MG63 (cell line): ENCODE measurements at regions not wholly inside any gene's neighbourhood (a gene's known extent, or its start where the extent isn't known, plus 50 kb on each side); places are given as distances from the start of the nearest gene placed in this dataset.

Experiments used
- DNase-seq: peaks from one replicate; pipeline ENCODE4 v3.0.0-alpha.2; 2020
- H3K27me3 ChIP-seq: fragments of 250-450 bp; sonication (Bioruptor Pico); 2 replicates; pipeline ENCODE4 v1.5.1; 2020; ENCODE audit warnings: mild to moderate bottlenecking, moderate library complexity
- H3K36me3 ChIP-seq: fragments of 250-450 bp; sonication (Bioruptor Pico); 2 replicates; pipeline ENCODE4 v1.5.1; 2020; ENCODE audit warnings: mild to moderate bottlenecking, moderate library complexity
- H3K4me3 ChIP-seq: fragments of 250-450 bp; sonication (Bioruptor Pico); 2 replicates; pipeline ENCODE4 v1.5.1; 2020; ENCODE audit warnings: mild to moderate bottlenecking, moderate library complexity
- H3K9me3 ChIP-seq: fragments of 250-450 bp; sonication (Bioruptor Pico); 2 replicates; pipeline ENCODE4 v1.5.1; 2020; ENCODE audit warnings: mild to moderate bottlenecking, moderate library complexity

GRCh38 chr5:54676481-54677340 is 159.2 kb downstream of the SNX18 start:
- no peaks in the 10 kb centered on the region for H3K27me3 ChIP-seq
- H3K9me3 ChIP-seq: peaks cover 11% of the 10 kb centered on the region
- no peaks in the 10 kb centered on the region for H3K36me3 ChIP-seq
- H3K4me3 ChIP-seq: no peak overlapping the region
- peak; percentile 62 for DNase-seq

- DNase-seq: no peak
- H3K4me3 ChIP-seq: no peak overlapping the region
- H3K36me3 ChIP-seq: no peaks in the 10 kb centered on the region
- H3K9me3 ChIP-seq: peaks cover 12% of the 10 kb centered on the region
- no peaks in the 10 kb centered on the region for H3K27me3 ChIP-seq
These were observed 156.1 kb downstream of the SNX18 start for GRCh38 chr5:54673523-54674225.

- H3K9me3 ChIP-seq: peaks cover 18% of the 10 kb centered on the region
- H3K27me3 ChIP-seq: no peaks in the 10 kb centered on the region
- H3K4me3 ChIP-seq: no peak overlapping the region
- no peaks in the 10 kb centered on the region for H3K36me3 ChIP-seq
- no peak for DNase-seq
These were observed 155.3 kb downstream of the SNX18 start for GRCh38 chr5:54672871-54673270.

- no peak for DNase-seq
- Histone ChIP-seq H3K36me3 (no peaks in the 10 kb centered on the region), H3K4me3 (no peak overlapping the region), H3K27me3 (no peaks in the 10 kb centered on the region), H3K9me3 (peaks cover 20% of the 10 kb centered on the region)
These were observed 154.1 kb downstream of the SNX18 start for GRCh38 chr5:54671681-54672080.

GRCh38 chr5:54671111-54671531 is 153.6 kb downstream of the SNX18 start:
- H3K4me3 ChIP-seq: no peak overlapping the region
- no peaks in the 10 kb centered on the region for H3K27me3 ChIP-seq
- no peaks in the 10 kb centered on the region for H3K36me3 ChIP-seq
- H3K9me3 ChIP-seq: peaks cover 20% of the 10 kb centered on the region
- no peak for DNase-seq

GRCh38 chr5:54670281-54670680 is 152.7 kb downstream of the SNX18 start:
- DNase-seq: no peak
- H3K9me3 ChIP-seq: peaks cover 20% of the 10 kb centered on the region
- no peak overlapping the region for H3K4me3 ChIP-seq
- no peaks in the 10 kb centered on the region for H3K27me3 ChIP-seq
- no peaks in the 10 kb centered on the region for H3K36me3 ChIP-seq

GRCh38 chr5:54669845-54670244 is 152.3 kb downstream of the SNX18 start:
- Histone ChIP-seq H3K9me3 (peaks cover 20% of the 10 kb centered on the region), H3K36me3 (no peaks in the 10 kb centered on the region), H3K27me3 (no peaks in the 10 kb centered on the region), H3K4me3 (no peak overlapping the region)
- DNase-seq: no peak

- no peaks in the 10 kb centered on the region for H3K27me3 ChIP-seq
- H3K36me3 ChIP-seq: no peaks in the 10 kb centered on the region
- no peak overlapping the region for H3K4me3 ChIP-seq
- DNase-seq: no peak
- H3K9me3 ChIP-seq: peaks cover 20% of the 10 kb centered on the region
These were observed 151.7 kb downstream of the SNX18 start for GRCh38 chr5:54669285-54669684.

GRCh38 chr5:54668096-54668495 is 150.5 kb downstream of the SNX18 start:
- H3K9me3 ChIP-seq: peaks cover 20% of the 10 kb centered on the region
- no peak overlapping the region for H3K4me3 ChIP-seq
- no peaks in the 10 kb centered on the region for H3K27me3 ChIP-seq
- no peak for DNase-seq
- H3K36me3 ChIP-seq: no peaks in the 10 kb centered on the region

GRCh38 chr5:54667136-54667535 is 149.6 kb downstream of the SNX18 start:
- DNase-seq: no peak
- Histone ChIP-seq H3K27me3 (no peaks in the 10 kb centered on the region), H3K9me3 (peaks cover 13% of the 10 kb centered on the region), H3K36me3 (no peaks in the 10 kb centered on the region), H3K4me3 (no peak overlapping the region)

GRCh38 chr5:54663866-54664265 is 146.3 kb downstream of the SNX18 start:
- no peaks in the 10 kb centered on the region for H3K27me3 ChIP-seq
- peaks cover 8% of the 10 kb centered on the region for H3K9me3 ChIP-seq

GRCh38 chr5:54661111-54661510 is 143.6 kb downstream of the SNX18 start:
- no peak for DNase-seq
- Histone ChIP-seq H3K4me3 (no peak overlapping the region), H3K9me3 (no peaks in the 10 kb centered on the region; the same call in 1 of the 2 replicates), H3K27me3 (no peaks in the 10 kb centered on the region), H3K36me3 (no peaks in the 10 kb centered on the region)

More at GRCh38 chr5:54663866-54664265, 146.3 kb downstream of the SNX18 start:
- DNase-seq: peak; percentile 86
- H3K4me3 ChIP-seq: no peak overlapping the region
- no peaks in the 10 kb centered on the region for H3K36me3 ChIP-seq

- no peaks in the 10 kb centered on the region for H3K36me3 ChIP-seq
- H3K27me3 ChIP-seq: no peaks in the 10 kb centered on the region
- H3K4me3 ChIP-seq: no peak overlapping the region
- no peaks in the 10 kb centered on the region for H3K9me3 ChIP-seq
- peak; percentile 93 for DNase-seq
These were observed 142.2 kb downstream of the SNX18 start for GRCh38 chr5:54659700-54660131.

- Histone ChIP-seq H3K9me3 (no peaks in the 10 kb centered on the region), H3K36me3 (no peaks in the 10 kb centered on the region), H3K27me3 (no peaks in the 10 kb centered on the region), H3K4me3 (no peak overlapping the region)
- peak; percentile 93 for DNase-seq
These were observed 140.5 kb downstream of the SNX18 start for GRCh38 chr5:54658010-54658409.

- Histone ChIP-seq H3K4me3 (no peak overlapping the region), H3K9me3 (no peaks in the 10 kb centered on the region), H3K36me3 (no peaks in the 10 kb centered on the region), H3K27me3 (no peaks in the 10 kb centered on the region)
- DNase-seq: peak; percentile 78
These were observed 138.7 kb downstream of the SNX18 start for GRCh38 chr5:54656261-54656728.

GRCh38 chr5:54655761-54656160 is 138.2 kb downstream of the SNX18 start:
- Histone ChIP-seq H3K4me3 (no peak overlapping the region), H3K9me3 (no peaks in the 10 kb centered on the region), H3K27me3 (no peaks in the 10 kb centered on the region), H3K36me3 (no peaks in the 10 kb centered on the region)
- DNase-seq: no peak

GRCh38 chr5:54655266-54655665 is 137.7 kb downstream of the SNX18 start:
- DNase-seq: no peak
- Histone ChIP-seq H3K27me3 (no peaks in the 10 kb centered on the region), H3K36me3 (no peaks in the 10 kb centered on the region), H3K4me3 (no peak overlapping the region), H3K9me3 (no peaks in the 10 kb centered on the region)
